Islet precursor cell (in vitro differentiated cells): ENCODE measurements at regions not wholly inside any gene's neighbourhood (a gene's known extent, or its start where the extent isn't known, plus 50 kb on each side); places are given as distances from the start of the nearest gene placed in this dataset.

Experiments
- DNase-seq: peaks from one replicate; pipeline ENCODE4 v3.0.0-alpha.2; 2018

- no peak for DNase-seq
Measured at GRCh38 chr14:66380143-66380542, 106.0 kb upstream of the CCDC196 start.

GRCh38 chr14:66381755-66382154 lies 104.4 kb upstream of the CCDC196 start:
- no peak for DNase-seq

GRCh38 chr14:66383257-66383656 lies 102.9 kb upstream of the CCDC196 start:
- peak; percentile 59 for DNase-seq

GRCh38 chr14:66383771-66384170 lies 102.4 kb upstream of the CCDC196 start:
- no peak for DNase-seq

GRCh38 chr14:66388516-66388915 lies 97.7 kb upstream of the CCDC196 start:
- peak; percentile 9 for DNase-seq

- DNase-seq: no peak
Measured at GRCh38 chr14:66389481-66389880, 96.7 kb upstream of the CCDC196 start.

GRCh38 chr14:66395300-66395699 lies 90.9 kb upstream of the CCDC196 start:
- DNase-seq: no peak

- no peak for DNase-seq
Measured at GRCh38 chr14:66396164-66396563, 90.0 kb upstream of the CCDC196 start.

- DNase-seq: no peak
Measured at GRCh38 chr14:66398437-66398836, 87.7 kb upstream of the CCDC196 start.

- no peak for DNase-seq
Measured at GRCh38 chr14:66401449-66402095, 84.6 kb upstream of the CCDC196 start.

- DNase-seq: no peak
Measured at GRCh38 chr14:66403183-66403582, 83.0 kb upstream of the CCDC196 start.

- DNase-seq: no peak
Measured at GRCh38 chr14:66404051-66404545, 82.1 kb upstream of the CCDC196 start.

- peak; percentile 78 for DNase-seq
Measured at GRCh38 chr14:66405158-66405557, 81.0 kb upstream of the CCDC196 start.

GRCh38 chr14:66413901-66414300 lies 72.3 kb upstream of the CCDC196 start:
- no peak for DNase-seq

- DNase-seq: no peak
Measured at GRCh38 chr14:66414511-66414910, 71.7 kb upstream of the CCDC196 start.

GRCh38 chr14:66420251-66421006 lies 65.7 kb upstream of the CCDC196 start:
- DNase-seq: no peak

GRCh38 chr14:66421990-66422946 lies 63.9 kb upstream of the CCDC196 start:
- DNase-seq: no peak

- DNase-seq: no peak
Measured at GRCh38 chr14:66425402-66425801, 60.8 kb upstream of the CCDC196 start.

- no peak for DNase-seq
Measured at GRCh38 chr14:66426451-66426850, 59.7 kb upstream of the CCDC196 start.

- DNase-seq: no peak
Measured at GRCh38 chr14:66432334-66432733, 53.8 kb upstream of the CCDC196 start.

- no peak for DNase-seq
Measured at GRCh38 chr14:66434464-66434863, 51.7 kb upstream of the CCDC196 start.

GRCh38 chr14:66435683-66436082 lies 50.5 kb upstream of the CCDC196 start:
- no peak for DNase-seq
